Small intestine (tissue), 7 donors: ENCODE measurements at regions not wholly inside any gene's neighbourhood (a gene's known extent, or its start where the extent isn't known, plus 50 kb on each side); places are given as distances from the start of the nearest gene placed in this dataset.
"Not testable (repeated sequence)": the region's sequence is repeated elsewhere in the genome, so short reads cannot be mapped to it uniquely, and the experiment has no call there.

Experiments used
- DNase-seq, 2 donors: peaks; one replicate each; pipeline versions ENCODE4 v3.0.0 to v3.0.0-alpha.2; 2013
- FAIRE-seq: peaks from 2 replicates; lab custom pipeline; 2012; peaks lifted over from hg19 to GRCh38; lab: Jason Lieb, UNC
- H3K27ac ChIP-seq, 3 donors: one replicate each; pipeline ENCODE4 v1.5.1; 2013; ENCODE audit warnings: low read length in 2 of 3, mild to moderate bottlenecking in 2 of 3, control low read depth in 1 of 3, inconsistent platforms in 1 of 3, low read depth in 1 of 3, moderate library complexity in 1 of 3
- H3K27me3 ChIP-seq, 3 donors: one replicate each; pipeline ENCODE4 v1.6.1; 2013; ENCODE audit warnings: low read length in 3 of 3, inconsistent platforms in 1 of 3; ENCODE audit not compliant: control insufficient read depth in 3 of 3, insufficient read depth in 3 of 3
- H3K36me3 ChIP-seq, 3 donors: one replicate each; pipeline ENCODE4 v1.6.1; 2013; ENCODE audit warnings: low read length in 3 of 3, inconsistent platforms in 1 of 3, low read depth in 1 of 3, mild to moderate bottlenecking in 1 of 3, moderate library complexity in 1 of 3; ENCODE audit not compliant: control insufficient read depth in 3 of 3, insufficient read depth in 2 of 3
- H3K4me1 ChIP-seq, 3 donors: one replicate each; pipeline ENCODE4 v1.6.1; 2013; ENCODE audit warnings: low read length in 2 of 3, inconsistent platforms in 1 of 3, low read depth in 1 of 3, mild to moderate bottlenecking in 1 of 3, moderate library complexity in 1 of 3; ENCODE audit not compliant: control insufficient read depth in 3 of 3, insufficient read depth in 2 of 3
- H3K4me3 ChIP-seq, 3 donors: one replicate each; pipeline ENCODE4 v1.5.1; 2013; ENCODE audit warnings: low read length in 3 of 3, control low read depth in 1 of 3, inconsistent platforms in 1 of 3, low read depth in 1 of 3, mild to moderate bottlenecking in 1 of 3, moderate library complexity in 1 of 3
- H3K9me3 ChIP-seq, 2 donors: one replicate each; pipeline ENCODE4 v1.6.1; 2013; ENCODE audit warnings: low read depth in 1 of 2, low read length in 1 of 2; ENCODE audit not compliant: control insufficient read depth in 2 of 2, insufficient read depth in 1 of 2
- WGBS, 3 donors: extraction: QIAGEN DNeasy Blood & Tissue Kit; methylation state at CpG; one replicate each; pipeline ENCODE4 v1.1.7; 2013; 5-methylcytosine and 5-hydroxymethylcytosine counted together
- donor health status: healthy with polysubstance abuse.
- donor health status: control.
- donor health status: control.
- donor health status: Bipolar disorder and iron deficiency.
- donor health status: healthy.

DNA sequence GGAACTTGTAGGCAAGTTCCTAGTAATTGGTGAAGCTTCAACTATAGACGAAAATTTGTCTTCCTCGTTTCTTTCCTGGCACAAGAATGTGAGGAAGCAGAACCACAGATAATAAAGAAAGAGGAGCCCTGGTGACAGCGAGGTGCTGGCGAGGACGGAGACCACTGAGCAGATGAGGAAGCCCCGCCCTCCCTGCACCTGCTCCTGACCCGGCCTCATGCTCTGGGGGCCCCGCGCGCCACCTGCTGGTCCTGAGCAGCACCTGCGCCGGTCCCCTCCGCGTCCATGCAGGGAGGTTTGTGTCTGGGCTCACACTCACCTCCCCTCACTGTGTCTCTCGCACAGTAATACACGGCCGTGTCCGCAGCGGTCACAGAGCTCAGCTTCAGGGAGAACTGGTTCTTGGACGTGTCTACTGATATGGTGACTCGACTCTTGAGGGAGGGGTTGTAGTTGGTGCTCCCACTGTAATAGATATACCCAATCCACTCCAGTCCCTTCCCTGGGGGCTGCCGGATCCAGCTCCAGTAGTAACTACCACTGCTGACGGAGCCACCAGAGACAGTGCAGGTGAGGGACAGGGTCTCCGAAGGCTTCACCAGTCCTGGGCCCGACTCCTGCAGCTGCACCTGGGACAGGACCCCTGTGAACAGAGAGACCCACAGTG is 1112.5 kb downstream of the TMEM121 start:
- FAIRE-seq, H3K4me1 ChIP-seq, DNase-seq, H3K27ac ChIP-seq, H3K4me3 ChIP-seq, H3K36me3 ChIP-seq, H3K27me3 ChIP-seq: not testable (repeated sequence)
- WGBS, 3 donors: 8 to 39% (median 28%) methylated on average over 7 to 14 of the region's 25 CpGs
- peaks cover 0 to 14% of the 10 kb centered on the region in 2 donors for H3K9me3 ChIP-seq

DNA sequence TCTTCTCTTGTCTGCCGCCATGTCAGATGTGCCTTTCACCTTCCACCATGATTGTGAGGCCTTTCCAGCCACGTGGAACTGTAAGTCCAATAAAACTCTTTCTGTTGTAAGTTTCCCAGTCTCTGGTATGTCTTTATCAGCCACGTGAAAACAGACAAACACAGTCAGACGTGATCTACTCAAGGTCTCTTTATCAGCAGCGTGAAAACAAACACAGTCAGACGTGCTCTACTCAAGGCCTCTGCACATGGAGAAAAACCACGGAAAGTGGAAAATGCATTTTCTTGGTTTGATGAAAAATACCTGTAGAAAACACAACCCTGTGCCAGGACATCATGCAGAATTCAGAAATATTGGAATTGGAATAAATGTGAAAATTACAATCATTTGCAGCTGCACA is 1115.7 kb downstream of the TMEM121 start:
- H3K36me3 ChIP-seq: no peaks in the 10 kb centered on the region
- WGBS, 3 donors: 31 to 49% (median 33%) methylated on average over 6 to 7 of the region's 7 CpGs
- FAIRE-seq: no peak
- H3K4me1 ChIP-seq: no peaks in the 10 kb centered on the region
- H3K4me3 ChIP-seq: no peak overlapping the region
- no peak for DNase-seq
- peaks cover 0 to 7% of the 10 kb centered on the region in 2 donors for H3K9me3 ChIP-seq
- no peak overlapping the region for H3K27ac ChIP-seq
- H3K27me3 ChIP-seq: no peaks in the 10 kb centered on the region

DNA sequence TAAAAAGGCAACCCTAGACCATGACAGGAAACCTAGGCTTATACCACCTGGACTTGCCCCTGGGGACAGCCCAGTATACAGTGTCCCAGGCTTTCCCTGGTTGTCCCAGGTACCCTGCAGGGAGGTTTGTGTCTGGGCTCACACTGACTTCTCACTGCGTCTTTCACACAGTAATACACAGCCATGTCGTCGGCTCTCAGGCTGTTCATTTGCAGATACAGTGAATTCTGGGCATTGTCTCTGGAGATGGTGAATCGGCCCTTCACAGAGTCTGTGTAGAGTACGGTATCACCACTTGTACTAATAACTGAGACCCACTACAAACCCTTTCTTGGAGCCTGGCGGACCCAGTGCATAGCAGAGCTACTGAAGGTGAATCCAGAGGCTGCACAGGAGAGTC is 1116.6 kb downstream of the TMEM121 start:
- H3K27ac ChIP-seq, FAIRE-seq, H3K9me3 ChIP-seq, H3K4me1 ChIP-seq, H3K36me3 ChIP-seq, H3K27me3 ChIP-seq, H3K4me3 ChIP-seq, DNase-seq: not testable (repeated sequence)
- WGBS, 3 donors: 37 to 81% (median 77%) methylated on average over 4 to 6 of the region's 6 CpGs

GRCh38 chr14:106648874-106649273 is 1122.5 kb downstream of the TMEM121 start:
- not testable (repeated sequence) for H3K27ac ChIP-seq, H3K4me1 ChIP-seq, DNase-seq, H3K27me3 ChIP-seq, FAIRE-seq, H3K4me3 ChIP-seq, H3K36me3 ChIP-seq
- WGBS, 3 donors: 26 to 63% (median 41%) methylated on average over 2 of the region's 2 CpGs
- peaks cover 0 to 10% of the 10 kb centered on the region in 2 donors for H3K9me3 ChIP-seq

DNA sequence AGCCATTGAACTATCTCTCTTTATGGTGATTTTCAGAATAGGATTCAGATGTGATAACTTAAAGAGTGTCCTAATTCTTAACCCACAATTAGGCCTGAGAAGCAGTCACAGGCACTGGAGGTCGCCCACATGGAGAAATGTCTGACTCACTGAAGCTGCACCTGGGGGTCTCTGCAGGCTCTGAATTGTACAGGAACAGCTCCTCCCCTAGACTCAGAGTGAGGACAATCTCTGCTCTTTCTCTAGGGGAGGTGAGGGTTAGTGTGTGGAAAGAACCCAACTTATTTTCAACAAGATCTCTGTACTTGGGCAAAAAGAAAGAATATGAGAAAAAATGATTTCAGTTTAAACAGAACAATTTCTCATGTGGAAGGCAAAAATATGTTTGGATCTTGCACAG is 1124.6 kb downstream of the TMEM121 start:
- 3 to 46% (median 5%) methylated on average over 1 of the region's 1 CpG for WGBS, 3 donors
- Histone ChIP-seq H3K27me3 (no peaks in the 10 kb centered on the region), H3K36me3 (no peaks in the 10 kb centered on the region), H3K27ac (no peak overlapping the region), H3K4me3 (no peak overlapping the region), H3K4me1 (no peaks in the 10 kb centered on the region), H3K9me3 (peaks cover 0 to 10% of the 10 kb centered on the region in 2 donors)
- FAIRE-seq (no peak), DNase-seq (no peak)

DNA sequence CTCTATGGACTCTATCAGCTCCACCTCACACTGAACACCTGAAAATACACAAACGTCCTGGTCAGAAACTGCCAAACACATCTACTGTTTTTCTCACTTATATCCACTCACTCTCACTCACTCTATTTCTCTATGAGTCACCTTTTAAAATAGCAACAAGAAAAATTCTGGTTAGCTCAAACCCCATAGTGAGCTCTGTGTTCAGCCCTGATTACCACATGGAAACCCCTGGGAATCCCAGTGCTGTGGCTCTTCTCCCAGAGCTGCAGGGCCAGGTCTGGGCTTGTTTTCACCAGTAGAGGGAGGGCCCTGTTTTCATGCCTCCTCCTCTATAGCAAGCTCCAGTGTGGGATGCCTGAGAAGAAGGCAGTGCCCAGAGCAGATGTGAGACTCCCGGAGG is 1126.1 kb downstream of the TMEM121 start:
- no peaks in the 10 kb centered on the region for H3K27me3 ChIP-seq
- 50 to 67% (median 57%) methylated on average over 2 of the region's 2 CpGs for WGBS, 3 donors
- no peaks in the 10 kb centered on the region for H3K36me3 ChIP-seq
- no peak overlapping the region for H3K27ac ChIP-seq
- H3K4me1 ChIP-seq: no peaks in the 10 kb centered on the region
- no peak overlapping the region for H3K4me3 ChIP-seq
- no peak for FAIRE-seq
- H3K9me3 ChIP-seq: peaks cover 0 to 13% of the 10 kb centered on the region in 2 donors
- DNase-seq: no peak

GRCh38 chr14:106657460-106657859 is 1131.1 kb downstream of the TMEM121 start:
- Histone ChIP-seq H3K36me3 (no peaks in the 10 kb centered on the region), H3K27me3 (no peaks in the 10 kb centered on the region), H3K27ac (no peak overlapping the region), H3K4me1 (no peaks in the 10 kb centered on the region), H3K4me3 (no peak overlapping the region), H3K9me3 (peaks cover 0 to 6% of the 10 kb centered on the region in 2 donors)
- DNase-seq (peak in 1 of 2 donors; percentile 7), FAIRE-seq (no peak)
- WGBS, 3 donors: 44 to 59% (median 55%) methylated on average over 8 of the region's 8 CpGs

- 53 to 81% (median 62%) methylated on average over 7 of the region's 7 CpGs for WGBS, 3 donors
- not testable (repeated sequence) for H3K9me3 ChIP-seq, H3K4me3 ChIP-seq, FAIRE-seq, H3K36me3 ChIP-seq, H3K27me3 ChIP-seq, DNase-seq, H3K27ac ChIP-seq, H3K4me1 ChIP-seq
Observed at GRCh38 chr14:106658066-106658860, 1131.9 kb downstream of the TMEM121 start.
